ENCODE measurements at regions not wholly inside any gene's neighbourhood (a gene's known extent, or its start where the extent isn't known, plus 50 kb on each side); places are given as distances from the start of the nearest gene placed in this dataset.

GRCh38 chr7:43006008-43006407 is 73.8 kb downstream of the MRPL32 start (continued):
- TF ChIP-seq CHD7 (IDR thresholded peaks at IDR 0.05; ENCODE audit: insufficient replicate concordance, low read length) (no peak), GABPA (IDR thresholded peaks at IDR 0.05; ENCODE audit: borderline replicate concordance, insufficient read depth, low read length) (no peak), KDM5A (IDR thresholded peaks at IDR 0.05; ENCODE audit: low read length) (no peak), MAFK (IDR thresholded peaks at IDR 0.05; ENCODE audit: low read depth, low read length) (no peak), JUN (IDR thresholded peaks at IDR 0.05; ENCODE audit: low read depth, low read length) (no peak), CTCF (IDR thresholded peaks at IDR 0.05; ENCODE audit: control extremely low read depth in 1 of 3, insufficient read depth in 1 of 3, low read depth in 1 of 3, low read length in 3 of 3) (no peak), SIX5 (IDR thresholded peaks at IDR 0.05; ENCODE audit: low read depth, low read length) (no peak), E2F6 (IDR thresholded peaks at IDR 0.05) (no peak), SIN3A (conservative IDR thresholded peaks at IDR 0.05 in 1 of 2, IDR thresholded peaks at IDR 0.05 in 1 of 2; ENCODE audit: low read depth in 1 of 2, low read length in 2 of 2) (no peak)

Measured in H1 (cell line).